Fibroblast of lung (primary cell): ENCODE measurements at regions not wholly inside any gene's neighbourhood (a gene's known extent, or its start where the extent isn't known, plus 50 kb on each side); places are given as distances from the start of the nearest gene placed in this dataset.

Experiments used
- DNase-seq, 2 donors: peaks; one replicate each; pipeline versions ENCODE4 v3.0.0 to v3.0.0-alpha.2; 2010; ENCODE audit warnings: low read depth in 2 of 2
- H2AFZ ChIP-seq: 2 replicates; pipeline ENCODE4 v1.5.1; 2012; ENCODE audit warnings: low read length, control low read depth, inconsistent platforms
- H3K27ac ChIP-seq: 2 replicates; pipeline ENCODE4 v1.5.1; 2011; ENCODE audit warnings: low read length, control low read depth; ENCODE audit not compliant: insufficient read depth
- H3K27me3 ChIP-seq: 2 replicates; pipeline ENCODE4 v1.5.1; 2011; ENCODE audit warnings: mild to moderate bottlenecking, low read length; ENCODE audit not compliant: control insufficient read depth, insufficient read depth
- H3K36me3 ChIP-seq: 2 replicates; pipeline ENCODE4 v1.5.1; 2011; ENCODE audit warnings: low read length; ENCODE audit not compliant: control insufficient read depth, insufficient read depth
- H3K4me1 ChIP-seq: 2 replicates; pipeline ENCODE4 v1.5.1; 2011; ENCODE audit warnings: low read length; ENCODE audit not compliant: control insufficient read depth, insufficient read depth; ENCODE audit errors: extremely low read depth
- H3K4me2 ChIP-seq: 2 replicates; pipeline ENCODE4 v1.5.1; 2011; ENCODE audit warnings: low read length, control low read depth; ENCODE audit not compliant: insufficient read depth; ENCODE audit errors: extremely low read depth
- H3K4me3 ChIP-seq, 4 experiments: fragments of 200-600 bp in 1 of 4; sonication (generic) in 1 of 4; replicated peaks in 1 of 4; 2 replicates each; pipeline ENCODE4 v1.5.1; 2011 to 2016; ENCODE audit warnings: low read length in 4 of 4, low read depth in 3 of 4, mild to moderate bottlenecking in 3 of 4, control low read depth in 2 of 4, inconsistent platforms in 1 of 4, mixed read lengths in 1 of 4; ENCODE audit not compliant: insufficient read depth in 1 of 4; ENCODE audit errors: control extremely low read depth in 1 of 4
- H3K79me2 ChIP-seq: 2 replicates; pipeline ENCODE4 v1.5.1; 2012; ENCODE audit warnings: mild to moderate bottlenecking, low read length, inconsistent platforms; ENCODE audit not compliant: control insufficient read depth, insufficient read depth
- H3K9ac ChIP-seq: 2 replicates; pipeline ENCODE4 v1.5.1; 2011; ENCODE audit warnings: mild to moderate bottlenecking, low read length, control low read depth; ENCODE audit not compliant: insufficient read depth
- H3K9me3 ChIP-seq: 2 replicates; pipeline ENCODE4 v1.5.1; 2012; ENCODE audit warnings: low read depth, low read length; ENCODE audit not compliant: control insufficient read depth, insufficient read depth
- H4K20me1 ChIP-seq: 2 replicates; pipeline ENCODE4 v1.5.1; 2011; ENCODE audit warnings: low read length; ENCODE audit not compliant: control insufficient read depth, insufficient read depth; ENCODE audit errors: extremely low read depth
- CTCF ChIP-seq, 2 donors: IDR thresholded peaks in 1 of 2; conservative IDR thresholded peaks in 1 of 2; 1 replicate in 1 of 2; 2 replicates in 1 of 2; pipeline ENCODE4 v1.5.1; 2011 to 2012; ENCODE audit warnings: low read length in 2 of 2, control low read depth in 1 of 2, inconsistent platforms in 1 of 2, low read depth in 1 of 2, mild to moderate bottlenecking in 1 of 2
- EZH2 ChIP-seq: IDR thresholded peaks from 2 replicates; pipeline ENCODE4 v1.5.1; 2012; ENCODE audit warnings: low read length, control low read depth, mild to moderate bottlenecking; ENCODE audit errors: missing control alignments

GRCh38 chr6:164216368-164216767, 801.9 kb downstream of the QKI start:
- no peaks in the 10 kb centered on the region for H4K20me1 ChIP-seq
- TF ChIP-seq CTCF (conservative IDR thresholded peaks at IDR 0.05 in 1 of 2, IDR thresholded peaks at IDR 0.05 in 1 of 2; ENCODE audit: low read depth in 1 of 2, low read length in 2 of 2), result no peak
- no peak for TF ChIP-seq EZH2

GRCh38 chr6:164214066-164214465, 799.5 kb downstream of the QKI start:
- TF ChIP-seq CTCF (conservative IDR thresholded peaks at IDR 0.05 in 1 of 2, IDR thresholded peaks at IDR 0.05 in 1 of 2; ENCODE audit: low read depth in 1 of 2, low read length in 2 of 2) (no peak), EZH2 (no peak)
- DNase-seq, result no peak
- H3K36me3 ChIP-seq, result no peaks in the 10 kb centered on the region
- no peaks in the 10 kb centered on the region for H3K79me2 ChIP-seq
- H3K9me3 ChIP-seq, result no peaks in the 10 kb centered on the region
- no peak overlapping the region for H3K4me3 ChIP-seq
- no peaks in the 10 kb centered on the region for H3K4me1 ChIP-seq
- no peak overlapping the region for H3K9ac ChIP-seq
- no peaks in the 10 kb centered on the region for H4K20me1 ChIP-seq
- no peak overlapping the region for H3K4me2 ChIP-seq
- H3K27me3 ChIP-seq, result no peaks in the 10 kb centered on the region
- no peak overlapping the region for H3K27ac ChIP-seq
- H2AFZ ChIP-seq, result no peak overlapping the region

More at GRCh38 chr6:164216368-164216767, 801.9 kb downstream of the QKI start:
- Histone ChIP-seq H3K36me3 (no peaks in the 10 kb centered on the region), H2AFZ (no peak overlapping the region), H3K4me3 (no peak overlapping the region), H3K79me2 (no peaks in the 10 kb centered on the region), H3K9me3 (no peaks in the 10 kb centered on the region), H3K9ac (no peak overlapping the region), H3K27me3 (no peaks in the 10 kb centered on the region), H3K4me1 (no peaks in the 10 kb centered on the region), H3K27ac (no peak overlapping the region), H3K4me2 (no peak overlapping the region)
- DNase-seq, result no peak

GRCh38 chr6:164211254-164211653, 796.7 kb downstream of the QKI start:
- no peak overlapping the region for H3K4me2 ChIP-seq
- no peaks in the 10 kb centered on the region for H3K36me3 ChIP-seq
- no peak for TF ChIP-seq EZH2
- TF ChIP-seq CTCF (conservative IDR thresholded peaks at IDR 0.05 in 1 of 2, IDR thresholded peaks at IDR 0.05 in 1 of 2; ENCODE audit: low read depth in 1 of 2, low read length in 2 of 2), result no peak
- no peaks in the 10 kb centered on the region for H3K4me1 ChIP-seq
- H3K79me2 ChIP-seq, result no peaks in the 10 kb centered on the region
- no peak for DNase-seq
- H3K9ac ChIP-seq, result no peak overlapping the region
- no peaks in the 10 kb centered on the region for H3K27me3 ChIP-seq
- no peak overlapping the region for H3K4me3 ChIP-seq
- no peaks in the 10 kb centered on the region for H4K20me1 ChIP-seq
- no peak overlapping the region for H2AFZ ChIP-seq
- no peaks in the 10 kb centered on the region for H3K9me3 ChIP-seq
- no peak overlapping the region for H3K27ac ChIP-seq
